HEK293T (cell line): ENCODE measurements at regions not wholly inside any gene's neighbourhood (a gene's known extent, or its start where the extent isn't known, plus 50 kb on each side); places are given as distances from the start of the nearest gene placed in this dataset.
A peak's percentile ranks its signal among the peaks of the same experiment; 100 is the strongest.
"Not testable (repeated sequence)": the region's sequence is repeated elsewhere in the genome, so short reads cannot be mapped to it uniquely, and the experiment has no call there.

Experiments
- CTCF ChIA-PET: fragments of 350-600 bp; formaldehyde crosslinking; extraction: SDS; loops from one replicate; lab custom pipeline; 2021; ENCODE audit warnings: antibody characterized with exemption, inconsistent platforms; lab: Yijun Ruan, JAX
- POLR2A ChIA-PET: fragments of 350-600 bp; formaldehyde crosslinking; extraction: SDS; loops from one replicate; lab custom pipeline; 2020; ENCODE audit warnings: antibody characterized with exemption, inconsistent platforms; lab: Yijun Ruan, JAX
- DNase-seq: peaks from one replicate; pipeline ENCODE4 v3.0.0; 2012; ENCODE audit warnings: mixed read lengths; ENCODE audit errors: extremely low spot score
- ARNT ChIP-seq: fragments of 450-650 bp; IDR thresholded peaks from 2 replicates; pipeline ENCODE4 v1.6.1; 2017; ENCODE audit warnings: mild to moderate bottlenecking
- BHLHE40 ChIP-seq: fragments of 450-650 bp; IDR thresholded peaks from 2 replicates; pipeline ENCODE4 v1.6.1; 2016; ENCODE audit warnings: mild to moderate bottlenecking, moderate library complexity, borderline replicate concordance
- CTBP1 ChIP-seq: fragments of 450-650 bp; IDR thresholded peaks from 2 replicates; pipeline ENCODE4 v1.6.1; 2016; ENCODE audit warnings: borderline replicate concordance
- ELF4 ChIP-seq: fragments of 450-650 bp; IDR thresholded peaks from 2 replicates; pipeline ENCODE4 v1.6.1; 2017; ENCODE audit warnings: antibody characterized with exemption
- FOXA1 ChIP-seq: fragments of 450-650 bp; IDR thresholded peaks from 2 replicates; pipeline ENCODE4 v1.6.1; 2016; ENCODE audit warnings: mild to moderate bottlenecking
- FOXK2 ChIP-seq: fragments of 450-650 bp; IDR thresholded peaks from 2 replicates; pipeline ENCODE4 v1.6.1; 2016; ENCODE audit warnings: mild to moderate bottlenecking
- FOXM1 ChIP-seq: fragments of 450-650 bp; IDR thresholded peaks from 2 replicates; pipeline ENCODE4 v1.6.1; 2017; ENCODE audit warnings: mild to moderate bottlenecking, borderline replicate concordance
- HDGF ChIP-seq: fragments of 450-650 bp; IDR thresholded peaks from 2 replicates; pipeline ENCODE4 v1.6.1; 2017; ENCODE audit warnings: antibody characterized with exemption, borderline replicate concordance
- L3MBTL2 ChIP-seq: fragments of 450-650 bp; conservative IDR thresholded peaks from 2 replicates; pipeline ENCODE4 v1.6.1; 2016; ENCODE audit warnings: mild to moderate bottlenecking
- LEF1 ChIP-seq: fragments of 450-650 bp; IDR thresholded peaks from 2 replicates; pipeline ENCODE4 v1.6.1; 2017; ENCODE audit warnings: mild to moderate bottlenecking, borderline replicate concordance
- NFRKB ChIP-seq: fragments of 450-650 bp; IDR thresholded peaks from 2 replicates; pipeline ENCODE4 v1.6.1; 2016; ENCODE audit warnings: mild to moderate bottlenecking, moderate library complexity
- PKNOX1 ChIP-seq: fragments of 450-650 bp; IDR thresholded peaks from 2 replicates; pipeline ENCODE4 v1.6.1; 2016
- SP1 ChIP-seq: fragments of 450-650 bp; IDR thresholded peaks from 2 replicates; pipeline ENCODE4 v1.6.1; 2017
- SUZ12 ChIP-seq: fragments of 450-650 bp; IDR thresholded peaks from 2 replicates; pipeline ENCODE4 v1.6.1; 2016; ENCODE audit warnings: mild to moderate bottlenecking
- TARDBP ChIP-seq: fragments of 450-650 bp; IDR thresholded peaks from 2 replicates; pipeline ENCODE4 v1.6.1; 2016
- ZNF384 ChIP-seq: fragments of 450-650 bp; IDR thresholded peaks from 2 replicates; pipeline ENCODE4 v1.6.1; 2016

GRCh38 chr3:34159613-34160420 is 361.4 kb downstream of the PDCD6IP start:
- TF ChIP-seq CTBP1, result no peak
- no peak for TF ChIP-seq FOXA1
- no peak for TF ChIP-seq FOXK2
- no peak for TF ChIP-seq ZNF384
- no peak for TF ChIP-seq HDGF
- no peak for TF ChIP-seq ARNT
- no peak for TF ChIP-seq BHLHE40
- no peak for TF ChIP-seq PKNOX1
- no peak for TF ChIP-seq SP1
- TF ChIP-seq L3MBTL2, result no peak
- no peak for TF ChIP-seq SUZ12
- TF ChIP-seq LEF1, result no peak
- no peak for TF ChIP-seq ELF4
- no peak for TF ChIP-seq TARDBP
- TF ChIP-seq FOXM1, result no peak
- TF ChIP-seq NFRKB, result no peak
- no peak for DNase-seq
- CTCF ChIA-PET, result no interaction called here
- POLR2A ChIA-PET, result no interaction called here

GRCh38 chr3:34169636-34170035 is 371.2 kb downstream of the PDCD6IP start:
- CTCF ChIA-PET, POLR2A ChIA-PET, DNase-seq: not testable (repeated sequence)

GRCh38 chr3:34174740-34175139 is 376.3 kb downstream of the PDCD6IP start:
- no peak for DNase-seq
- TF ChIP-seq ELF4 (no peak), FOXM1 (no peak), FOXA1 (no peak), LEF1 (no peak), SUZ12 (no peak), ZNF384 (no peak), CTBP1 (no peak), NFRKB (no peak), SP1 (no peak), BHLHE40 (no peak), PKNOX1 (no peak), HDGF (no peak), L3MBTL2 (no peak), TARDBP (no peak), ARNT (no peak), FOXK2 (no peak)
- ChIA-PET POLR2A (no interaction called here), CTCF (interaction anchor here (0.6 kb wide), 1 partner anchor 307 kb away, joined by 4 read pairs; no protein-coding TSS in a partner anchor)

GRCh38 chr3:34175636-34176176 is 377.3 kb downstream of the PDCD6IP start:
- TF ChIP-seq FOXA1 (no peak), HDGF (no peak), ARNT (no peak)
- no peak for DNase-seq
- ChIA-PET CTCF (no interaction called here), POLR2A (no interaction called here)

- TF ChIP-seq HDGF (no peak), PKNOX1 (0 out of 2 replicates have a peak, but pooled peaks have one; percentile 6)
- no peak for DNase-seq
- ChIA-PET CTCF (no interaction called here), POLR2A (no interaction called here)
Measured at GRCh38 chr3:34176723-34177122, 378.3 kb downstream of the PDCD6IP start.

- POLR2A ChIA-PET, result no interaction called here
- TF ChIP-seq FOXA1 (no peak), PKNOX1 (no peak)
- DNase-seq, result no peak
Measured at GRCh38 chr3:34178415-34178814, 380.0 kb downstream of the PDCD6IP start.

GRCh38 chr3:34179716-34180115 is 381.3 kb downstream of the PDCD6IP start:
- ChIA-PET CTCF (no interaction called here), POLR2A (interaction anchor here (0.6 kb wide), 1 partner anchor 168 kb away, joined by 4 read pairs; no protein-coding TSS in a partner anchor)
- DNase-seq, result no peak
- TF ChIP-seq HDGF, result no peak

More at GRCh38 chr3:34178415-34178814, 380.0 kb downstream of the PDCD6IP start:
- CTCF ChIA-PET, result no interaction called here
